Ramos (cell line): ENCODE measurements at regions not wholly inside any gene's neighbourhood (a gene's known extent, or its start where the extent isn't known, plus 50 kb on each side); places are given as distances from the start of the nearest gene placed in this dataset.

Experiments used
- in situ Hi-C: fragments of 300-500 bp; cut with MboI; formaldehyde crosslinking; loops from one replicate; pipeline ENCODE4 v1.14.3; 2022; ENCODE audit warnings: low sequenced_read_pairs; ENCODE audit not compliant: unreplicated experiment

DNA sequence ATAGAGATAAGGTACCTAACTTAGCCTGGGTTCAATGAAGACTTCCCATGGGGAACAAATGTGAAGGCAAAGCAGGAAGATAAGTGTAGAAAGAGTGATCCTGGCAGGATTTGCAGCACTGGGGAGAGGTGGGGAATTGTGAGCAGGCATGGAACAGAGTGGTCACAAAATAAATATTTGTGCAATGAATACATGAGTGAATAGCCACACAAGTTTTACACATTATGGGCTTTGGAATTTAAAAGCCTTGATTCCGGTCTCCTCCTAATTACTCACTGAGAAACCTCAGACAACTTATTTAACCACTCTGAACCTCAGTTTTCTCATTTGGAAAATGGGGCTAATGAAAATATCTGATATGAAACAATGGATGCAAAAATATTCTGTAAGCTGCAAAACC, 148.3 kb downstream of the ELAVL4 start:
- in situ Hi-C loops = no loop called here
